ENCODE measurements at regions not wholly inside any gene's neighbourhood (a gene's known extent, or its start where the extent isn't known, plus 50 kb on each side); places are given as distances from the start of the nearest gene placed in this dataset.

DNA sequence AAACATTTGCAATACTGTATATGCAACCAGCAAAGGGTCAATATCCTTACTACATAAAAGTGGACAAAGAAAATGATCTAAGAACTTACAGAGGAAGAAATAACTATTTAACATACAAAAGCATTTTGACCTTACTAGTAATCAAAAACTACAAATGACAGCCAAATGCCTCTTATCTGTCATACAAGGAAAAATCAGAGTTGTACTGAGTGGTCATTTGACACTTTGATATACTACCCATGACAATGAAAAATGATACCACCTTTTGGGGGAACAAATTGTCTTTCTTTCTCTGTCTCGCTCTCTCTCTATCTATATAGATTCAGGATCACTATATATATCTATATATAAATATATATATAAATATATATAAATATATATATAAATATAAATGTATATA is 50.4 kb upstream of the ZSWIM6 start:
- H3K4me3 ChIP-seq (ENCODE audit: low read depth, low read length) = no peak overlapping the region
- ChIA-PET CTCF (no interaction called here), POLR2A (no interaction called here)
- DNase-seq (ENCODE audit: low read depth, low spot score) = no peak
- no peak for TF ChIP-seq CTCF (IDR thresholded peaks at IDR 0.05; ENCODE audit: insufficient read depth, low read length, missing control alignments)
